Fibroblast of peridontal ligament (primary cell): ENCODE measurements at regions not wholly inside any gene's neighbourhood (a gene's known extent, or its start where the extent isn't known, plus 50 kb on each side); places are given as distances from the start of the nearest gene placed in this dataset.

ENCODE experiments used
- DNase-seq: peaks from one replicate; pipeline ENCODE4 v3.0.0-alpha.2; 2010; ENCODE audit errors: extremely low read depth

- no peak for DNase-seq
These were observed 251.7 kb upstream of the ROBO2 start for GRCh38 chr3:76788206-76788605.

GRCh38 chr3:76789237-76789636 is 250.7 kb upstream of the ROBO2 start:
- no peak for DNase-seq

- no peak for DNase-seq
These were observed 228.5 kb upstream of the ROBO2 start for GRCh38 chr3:76811418-76811817.

- DNase-seq = no peak
These were observed 227.2 kb upstream of the ROBO2 start for GRCh38 chr3:76812649-76813242.

GRCh38 chr3:76815561-76815960 is 224.3 kb upstream of the ROBO2 start:
- no peak for DNase-seq

GRCh38 chr3:76820481-76820880 is 219.4 kb upstream of the ROBO2 start:
- no peak for DNase-seq

- DNase-seq = no peak
These were observed 215.2 kb upstream of the ROBO2 start for GRCh38 chr3:76824658-76825240.

GRCh38 chr3:76826861-76827260 is 213.0 kb upstream of the ROBO2 start:
- no peak for DNase-seq

GRCh38 chr3:76827701-76828226 is 212.1 kb upstream of the ROBO2 start:
- DNase-seq = no peak

GRCh38 chr3:76834657-76835056 is 205.2 kb upstream of the ROBO2 start:
- no peak for DNase-seq

GRCh38 chr3:76841747-76842146 is 198.2 kb upstream of the ROBO2 start:
- DNase-seq = no peak

GRCh38 chr3:76842216-76842615 is 197.7 kb upstream of the ROBO2 start:
- no peak for DNase-seq

- no peak for DNase-seq
These were observed 184.4 kb upstream of the ROBO2 start for GRCh38 chr3:76855451-76855850.

- DNase-seq = no peak
These were observed 180.3 kb upstream of the ROBO2 start for GRCh38 chr3:76859596-76859995.

- DNase-seq = no peak
These were observed 175.5 kb upstream of the ROBO2 start for GRCh38 chr3:76864355-76864754.

GRCh38 chr3:76866729-76867408 is 173.0 kb upstream of the ROBO2 start:
- DNase-seq = no peak

- no peak for DNase-seq
These were observed 170.0 kb upstream of the ROBO2 start for GRCh38 chr3:76869726-76870384.

- no peak for DNase-seq
These were observed 168.2 kb upstream of the ROBO2 start for GRCh38 chr3:76871655-76872054.

GRCh38 chr3:76872999-76873398 is 166.9 kb upstream of the ROBO2 start:
- DNase-seq = no peak

GRCh38 chr3:76873532-76874242 is 166.2 kb upstream of the ROBO2 start:
- no peak for DNase-seq

GRCh38 chr3:76879959-76880358 is 159.9 kb upstream of the ROBO2 start:
- no peak for DNase-seq
